ENCODE measurements at regions not wholly inside any gene's neighbourhood (a gene's known extent, or its start where the extent isn't known, plus 50 kb on each side); places are given as distances from the start of the nearest gene placed in this dataset.

GRCh38 chr1:219813294-219813693 is 115.1 kb downstream of the SLC30A10 start:
- Mint-ChIP-seq H3K4me3 (no peak overlapping the region), H3K27me3 (ENCODE audit: low read depth) (peaks cover 2% of the 10 kb centered on the region), H3K36me3 (ENCODE audit: low read depth) (no peaks in the 10 kb centered on the region), H3K9me3 (no peaks in the 10 kb centered on the region), H3K4me1 (ENCODE audit: low read depth) (no peaks in the 10 kb centered on the region), H3K27ac (no peak overlapping the region)
- no peak for DNase-seq (ENCODE audit: low spot score)

- Mint-ChIP-seq H3K36me3 (ENCODE audit: low read depth) (no peaks in the 10 kb centered on the region), H3K4me3 (no peak overlapping the region), H3K27me3 (ENCODE audit: low read depth) (peaks cover 2% of the 10 kb centered on the region), H3K27ac (no peak overlapping the region), H3K4me1 (ENCODE audit: low read depth) (no peaks in the 10 kb centered on the region), H3K9me3 (no peaks in the 10 kb centered on the region)
- no peak for DNase-seq (ENCODE audit: low spot score)
Observed at GRCh38 chr1:219812491-219813203, 115.7 kb downstream of the SLC30A10 start.

- no peaks in the 10 kb centered on the region for H3K4me1 Mint-ChIP-seq (ENCODE audit: low read depth)
- H3K27ac Mint-ChIP-seq, result no peak overlapping the region
- H3K4me3 Mint-ChIP-seq, result no peak overlapping the region
- no peaks in the 10 kb centered on the region for H3K36me3 Mint-ChIP-seq (ENCODE audit: low read depth)
- peaks cover 2% of the 10 kb centered on the region for H3K27me3 Mint-ChIP-seq (ENCODE audit: low read depth)
- no peak for DNase-seq (ENCODE audit: low spot score)
- no peaks in the 10 kb centered on the region for H3K9me3 Mint-ChIP-seq
Observed at GRCh38 chr1:219812086-219812485, 116.3 kb downstream of the SLC30A10 start.

- Mint-ChIP-seq H3K9me3 (no peaks in the 10 kb centered on the region), H3K36me3 (ENCODE audit: low read depth) (no peaks in the 10 kb centered on the region), H3K27me3 (ENCODE audit: low read depth) (peaks cover 2% of the 10 kb centered on the region), H3K4me1 (ENCODE audit: low read depth) (no peaks in the 10 kb centered on the region), H3K27ac (no peak overlapping the region), H3K4me3 (no peak overlapping the region)
- no peak for DNase-seq (ENCODE audit: low spot score)
Observed at GRCh38 chr1:219810451-219810850, 117.9 kb downstream of the SLC30A10 start.

GRCh38 chr1:219808790-219809189 is 119.6 kb downstream of the SLC30A10 start:
- no peaks in the 10 kb centered on the region for H3K36me3 Mint-ChIP-seq (ENCODE audit: low read depth)
- no peak for DNase-seq (ENCODE audit: low spot score)
- H3K27ac Mint-ChIP-seq, result no peak overlapping the region
- H3K4me1 Mint-ChIP-seq (ENCODE audit: low read depth), result no peaks in the 10 kb centered on the region
- H3K27me3 Mint-ChIP-seq (ENCODE audit: low read depth), result no peaks in the 10 kb centered on the region
- H3K4me3 Mint-ChIP-seq, result no peak overlapping the region
- no peaks in the 10 kb centered on the region for H3K9me3 Mint-ChIP-seq

GRCh38 chr1:219806642-219807041 is 121.7 kb downstream of the SLC30A10 start:
- Mint-ChIP-seq H3K27me3 (ENCODE audit: low read depth) (no peaks in the 10 kb centered on the region), H3K4me1 (ENCODE audit: low read depth) (no peaks in the 10 kb centered on the region), H3K36me3 (ENCODE audit: low read depth) (no peaks in the 10 kb centered on the region), H3K27ac (no peak overlapping the region), H3K4me3 (no peak overlapping the region), H3K9me3 (no peaks in the 10 kb centered on the region)
- DNase-seq (ENCODE audit: low spot score), result no peak

GRCh38 chr1:219806020-219806419 is 122.3 kb downstream of the SLC30A10 start:
- H3K4me1 Mint-ChIP-seq (ENCODE audit: low read depth), result no peaks in the 10 kb centered on the region

GRCh38 chr1:219805191-219805590 is 123.2 kb downstream of the SLC30A10 start:
- Mint-ChIP-seq H3K27me3 (ENCODE audit: low read depth) (no peaks in the 10 kb centered on the region), H3K9me3 (no peaks in the 10 kb centered on the region), H3K27ac (no peak overlapping the region), H3K36me3 (ENCODE audit: low read depth) (no peaks in the 10 kb centered on the region), H3K4me1 (ENCODE audit: low read depth) (no peaks in the 10 kb centered on the region), H3K4me3 (no peak overlapping the region)
- DNase-seq (ENCODE audit: low spot score), result no peak

More at GRCh38 chr1:219806020-219806419, 122.3 kb downstream of the SLC30A10 start:
- Mint-ChIP-seq H3K36me3 (ENCODE audit: low read depth) (no peaks in the 10 kb centered on the region), H3K27me3 (ENCODE audit: low read depth) (no peaks in the 10 kb centered on the region), H3K4me3 (no peak overlapping the region), H3K27ac (no peak overlapping the region), H3K9me3 (no peaks in the 10 kb centered on the region)
- DNase-seq (ENCODE audit: low spot score), result no peak

- no peak overlapping the region for H3K4me3 Mint-ChIP-seq
- no peaks in the 10 kb centered on the region for H3K27me3 Mint-ChIP-seq (ENCODE audit: low read depth)
- H3K36me3 Mint-ChIP-seq (ENCODE audit: low read depth), result no peaks in the 10 kb centered on the region
- H3K27ac Mint-ChIP-seq, result no peak overlapping the region
- DNase-seq (ENCODE audit: low spot score), result no peak
- H3K4me1 Mint-ChIP-seq (ENCODE audit: low read depth), result no peaks in the 10 kb centered on the region
- H3K9me3 Mint-ChIP-seq, result no peaks in the 10 kb centered on the region
Observed at GRCh38 chr1:219801156-219801820, 127.1 kb downstream of the SLC30A10 start.

GRCh38 chr1:219798283-219799030 is 129.9 kb downstream of the SLC30A10 start:
- DNase-seq (ENCODE audit: low spot score), result no peak
- H3K4me1 Mint-ChIP-seq (ENCODE audit: low read depth), result no peaks in the 10 kb centered on the region
- H3K36me3 Mint-ChIP-seq (ENCODE audit: low read depth), result no peaks in the 10 kb centered on the region
- no peaks in the 10 kb centered on the region for H3K27me3 Mint-ChIP-seq (ENCODE audit: low read depth)
- no peak overlapping the region for H3K27ac Mint-ChIP-seq
- no peak overlapping the region for H3K4me3 Mint-ChIP-seq
- no peaks in the 10 kb centered on the region for H3K9me3 Mint-ChIP-seq

- no peaks in the 10 kb centered on the region for H3K4me1 Mint-ChIP-seq (ENCODE audit: low read depth)
- no peak overlapping the region for H3K4me3 Mint-ChIP-seq
- H3K9me3 Mint-ChIP-seq, result no peaks in the 10 kb centered on the region
- no peaks in the 10 kb centered on the region for H3K36me3 Mint-ChIP-seq (ENCODE audit: low read depth)
- no peak for DNase-seq (ENCODE audit: low spot score)
- H3K27me3 Mint-ChIP-seq (ENCODE audit: low read depth), result no peaks in the 10 kb centered on the region
- H3K27ac Mint-ChIP-seq, result no peak overlapping the region
Observed at GRCh38 chr1:219797683-219798082, 130.7 kb downstream of the SLC30A10 start.

- no peak for DNase-seq (ENCODE audit: low spot score)
- Mint-ChIP-seq H3K27ac (no peak overlapping the region), H3K4me3 (no peak overlapping the region), H3K9me3 (no peaks in the 10 kb centered on the region), H3K36me3 (ENCODE audit: low read depth) (no peaks in the 10 kb centered on the region), H3K4me1 (ENCODE audit: low read depth) (no peaks in the 10 kb centered on the region), H3K27me3 (ENCODE audit: low read depth) (no peaks in the 10 kb centered on the region)
Observed at GRCh38 chr1:219797009-219797408, 131.3 kb downstream of the SLC30A10 start.

- Mint-ChIP-seq H3K27me3 (ENCODE audit: low read depth) (no peaks in the 10 kb centered on the region), H3K4me3 (no peak overlapping the region), H3K27ac (no peak overlapping the region), H3K36me3 (ENCODE audit: low read depth) (no peaks in the 10 kb centered on the region), H3K4me1 (ENCODE audit: low read depth) (no peaks in the 10 kb centered on the region), H3K9me3 (no peaks in the 10 kb centered on the region)
- DNase-seq (ENCODE audit: low spot score), result no peak
Observed at GRCh38 chr1:219795363-219795917, 132.9 kb downstream of the SLC30A10 start.

All from T-helper 2 cell treated with Interferon-gamma antibody and Interleukin-4, amounts not matched to agents 5 μg/mL and 100 μg/mL, for 36 hours (primary cell).